Left hindlimb (tissue), 1 donor: ENCODE measurements at regions not wholly inside any gene's neighbourhood (a gene's known extent, or its start where the extent isn't known, plus 50 kb on each side); places are given as distances from the start of the nearest gene placed in this dataset.

Experiments used
- DNase-seq: peaks from one replicate; pipeline ENCODE4 v3.0.0-alpha.2; 2018

DNA sequence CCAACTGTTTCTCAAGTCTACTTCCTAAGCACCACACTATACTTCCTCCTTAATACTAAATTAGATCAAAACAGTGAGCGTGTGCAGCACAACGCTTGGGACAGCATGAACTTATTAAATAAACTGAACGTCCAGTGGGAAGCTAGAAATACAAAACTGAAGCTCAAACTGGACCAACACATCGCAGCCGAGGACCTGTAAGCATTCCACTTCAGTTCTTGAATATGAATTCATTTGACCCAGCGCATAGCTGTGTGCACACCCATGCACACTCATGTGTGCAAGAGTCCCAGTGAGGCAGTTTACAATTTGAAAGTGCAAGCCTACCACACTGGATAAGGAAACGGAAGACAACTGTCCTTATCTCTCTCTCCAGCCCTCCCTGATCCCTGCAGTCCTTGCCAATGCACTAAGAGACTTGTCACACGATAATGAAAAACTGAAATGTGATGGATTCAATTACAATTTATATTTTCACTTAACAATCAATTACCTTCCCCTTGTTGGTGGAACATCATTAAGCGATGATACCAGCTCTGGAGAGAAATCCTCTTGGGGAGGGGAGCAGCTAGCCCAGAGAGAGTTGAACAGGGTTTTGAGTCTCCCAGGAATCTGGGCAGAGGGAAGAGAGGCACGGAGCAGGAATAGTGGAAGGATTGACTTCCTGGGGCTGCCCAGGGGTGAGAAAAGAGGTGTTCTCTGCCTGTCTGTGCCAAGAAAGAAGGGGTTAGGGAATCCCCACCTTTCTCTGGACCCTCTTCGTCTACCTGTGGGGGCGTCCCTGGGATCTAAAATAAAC lies 186.5 kb upstream of the KLHL29 start:
- no peak for DNase-seq

GRCh38 chr2:23199115-23199918 lies 185.7 kb upstream of the KLHL29 start:
- DNase-seq, result no peak

- no peak for DNase-seq
Measured at GRCh38 chr2:23200068-23200786, 184.8 kb upstream of the KLHL29 start.

DNA sequence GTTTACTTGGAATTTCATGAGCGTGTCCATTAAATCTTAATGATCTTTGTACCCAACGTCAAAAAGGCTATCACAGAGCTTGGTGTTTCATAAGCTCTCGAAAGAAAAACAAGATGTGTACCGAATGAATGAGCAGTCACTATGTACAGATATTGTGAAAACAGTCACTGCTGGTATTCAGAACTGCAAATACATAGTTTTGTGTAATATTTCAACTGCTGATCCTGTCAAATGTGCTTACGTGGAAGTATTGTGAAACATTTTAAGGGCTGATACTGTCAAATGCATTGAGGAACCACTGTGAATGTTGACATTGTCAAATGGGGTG lies 184.2 kb upstream of the KLHL29 start:
- DNase-seq, result no peak

- DNase-seq, result no peak
Measured at GRCh38 chr2:23203383-23203782, 181.6 kb upstream of the KLHL29 start.

DNA sequence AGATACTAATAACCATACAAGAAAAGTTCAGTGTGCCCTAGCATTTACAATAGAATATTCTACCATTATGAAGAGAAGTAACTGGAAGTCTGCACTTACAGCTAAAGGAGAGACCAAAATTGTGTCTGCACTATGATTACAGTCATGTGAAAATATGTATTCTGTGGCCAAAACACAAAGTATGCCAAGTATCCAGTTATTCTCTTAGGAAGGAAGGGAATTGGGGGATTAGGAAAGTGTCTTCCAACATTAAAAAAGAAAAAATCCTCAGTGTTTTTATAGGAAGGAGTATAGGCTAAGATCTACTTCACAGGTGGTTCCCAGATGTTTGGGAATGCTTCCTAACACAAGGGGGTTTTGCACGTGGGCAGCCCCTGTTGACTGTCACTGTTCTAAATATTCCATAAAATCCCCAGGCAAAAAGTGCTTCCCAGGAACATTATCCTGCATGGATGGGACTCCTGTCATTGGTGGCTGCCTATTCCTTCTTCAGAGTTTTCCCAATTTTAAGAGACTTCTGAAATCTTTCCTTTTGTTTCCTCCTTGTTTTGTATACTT lies 180.2 kb upstream of the KLHL29 start:
- DNase-seq, result peak; percentile 51

GRCh38 chr2:23206650-23207049 lies 178.3 kb upstream of the KLHL29 start:
- DNase-seq, result no peak

GRCh38 chr2:23207871-23208270 lies 177.1 kb upstream of the KLHL29 start:
- DNase-seq, result no peak

- DNase-seq, result no peak
Measured at GRCh38 chr2:23208339-23208738, 176.6 kb upstream of the KLHL29 start.

DNA sequence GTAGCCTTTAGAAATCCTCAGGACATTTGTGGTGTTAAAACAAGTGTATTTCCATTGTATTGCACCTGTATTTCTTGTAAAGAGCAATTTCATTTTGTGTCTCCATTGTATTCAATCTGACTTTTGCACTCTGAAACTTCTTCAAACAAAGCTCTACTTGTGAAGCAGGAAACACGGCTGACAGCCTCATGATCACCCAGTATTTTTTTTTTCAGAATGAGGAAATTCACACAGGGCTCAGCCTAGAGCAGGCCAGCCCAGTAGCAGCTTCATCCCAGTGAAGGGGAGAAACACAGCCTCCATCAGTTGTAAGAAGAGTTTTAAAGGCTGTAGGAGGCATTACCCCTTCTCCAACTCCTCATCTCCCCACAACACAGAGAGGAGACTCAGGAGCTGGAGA lies 175.9 kb upstream of the KLHL29 start:
- no peak for DNase-seq

DNA sequence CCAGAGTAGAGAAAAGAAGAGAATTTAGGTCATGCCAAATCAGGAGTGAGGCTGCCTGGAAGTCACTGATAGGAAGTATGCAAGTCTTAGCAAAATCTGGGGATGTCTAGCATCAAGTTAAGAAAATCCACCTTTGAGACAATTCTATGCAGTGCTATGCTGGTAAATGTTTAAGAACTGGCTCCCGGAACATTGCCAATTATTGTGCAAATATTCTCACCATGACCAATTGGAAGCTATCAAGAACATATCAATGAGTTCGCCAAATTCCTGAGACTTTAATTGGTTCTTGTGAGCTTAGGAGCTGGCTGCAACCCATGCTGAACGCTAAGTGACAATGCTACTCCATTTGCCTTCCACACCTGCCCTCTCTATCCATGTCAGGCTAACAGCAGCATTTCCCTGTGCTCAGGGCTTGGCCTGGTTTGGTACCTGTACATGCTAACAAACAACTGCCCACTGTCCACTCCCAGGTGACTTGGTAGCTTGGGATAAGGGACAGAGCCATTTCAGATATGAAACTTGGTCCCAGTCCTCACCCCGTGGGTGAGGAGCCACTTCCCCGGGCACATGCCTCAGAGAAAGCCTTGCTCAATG lies 172.9 kb upstream of the KLHL29 start:
- DNase-seq, result no peak

GRCh38 chr2:23213196-23213595 lies 171.8 kb upstream of the KLHL29 start:
- DNase-seq, result no peak

DNA sequence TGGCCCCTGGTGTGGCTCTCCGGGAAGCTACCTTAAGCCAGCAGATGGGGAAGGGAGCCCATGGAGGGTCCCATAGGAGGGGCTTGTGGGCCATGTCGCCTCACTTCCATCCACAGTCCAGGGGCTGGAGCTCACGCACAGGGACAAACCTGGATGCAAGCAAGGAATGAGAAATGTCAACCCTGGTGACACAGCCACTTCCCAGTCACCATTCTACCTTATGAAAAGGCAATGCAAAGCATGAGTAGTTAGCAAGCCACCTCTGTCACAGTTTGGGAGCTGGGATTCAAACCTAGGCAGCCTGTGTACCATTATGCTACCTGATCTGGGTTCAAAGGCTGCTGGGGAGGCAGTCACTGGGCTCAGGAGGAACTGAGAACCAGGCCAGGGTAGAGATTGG lies 170.0 kb upstream of the KLHL29 start:
- no peak for DNase-seq

- no peak for DNase-seq
Measured at GRCh38 chr2:23219666-23220065, 165.3 kb upstream of the KLHL29 start.

DNA sequence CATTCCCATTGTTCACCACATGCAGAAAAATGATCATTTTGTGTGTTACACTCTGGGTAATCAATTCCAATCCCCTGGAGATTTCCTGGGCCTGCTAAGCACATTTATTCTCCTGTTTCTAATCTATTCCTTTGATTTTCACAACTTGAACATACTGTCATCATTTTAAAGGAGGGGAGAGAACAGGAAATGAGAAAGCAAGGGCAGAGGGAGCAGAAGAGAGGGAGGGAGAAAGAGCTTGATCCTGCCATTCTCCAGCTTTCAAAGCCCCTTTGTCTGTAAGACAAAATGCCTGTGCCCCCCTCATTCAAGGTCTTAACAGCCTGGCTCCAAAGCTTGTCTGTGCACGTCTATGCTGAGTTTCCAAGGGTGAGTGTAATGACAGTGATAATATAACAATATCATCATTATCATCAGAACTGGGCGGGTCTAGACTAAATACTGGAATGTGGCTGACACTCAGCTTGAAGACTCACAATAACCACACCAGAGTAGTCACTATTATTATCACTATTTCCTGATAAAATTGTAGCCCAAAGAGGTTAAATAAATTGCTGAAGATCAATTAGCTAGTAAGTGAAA lies 164.4 kb upstream of the KLHL29 start:
- no peak for DNase-seq

DNA sequence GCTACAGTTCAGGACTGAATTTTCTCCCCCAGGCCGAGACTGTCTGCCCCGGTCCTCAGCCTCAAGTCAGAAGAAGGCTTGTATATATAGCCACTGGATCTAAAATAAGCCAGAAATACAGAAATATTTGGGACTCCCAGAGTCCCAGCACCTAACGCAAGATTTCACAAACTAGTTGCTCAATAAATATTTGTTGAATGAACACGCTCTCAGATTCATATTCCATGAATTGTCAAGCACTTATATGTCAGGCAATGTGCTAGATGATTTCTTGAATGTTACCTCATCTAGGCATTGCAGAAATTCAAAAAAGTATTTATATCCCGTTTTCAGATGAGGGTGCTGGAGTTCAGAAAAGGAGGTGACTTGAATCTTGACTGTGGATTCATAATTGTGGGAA lies 163.7 kb upstream of the KLHL29 start:
- DNase-seq, result no peak

DNA sequence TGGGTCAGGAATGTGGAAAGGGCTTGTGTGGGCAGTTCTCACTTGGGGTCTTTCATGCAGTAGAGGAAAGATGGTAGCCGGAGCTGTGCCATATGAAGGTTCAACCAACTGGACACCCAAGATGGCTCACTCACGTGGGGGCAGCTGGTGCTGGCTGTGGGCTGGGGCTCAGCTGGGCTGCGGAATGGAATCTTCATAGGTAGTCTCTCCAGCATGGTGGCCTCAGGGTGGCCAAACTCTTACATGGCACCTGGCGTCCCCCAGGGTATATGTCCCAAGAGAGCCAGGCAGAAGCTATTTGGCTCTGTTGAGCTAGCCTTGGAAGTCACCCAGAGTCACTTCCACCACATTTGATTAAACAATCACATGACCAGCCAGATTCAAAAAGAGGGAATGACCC lies 163.1 kb upstream of the KLHL29 start:
- DNase-seq, result no peak

GRCh38 chr2:23230885-23231284 lies 154.1 kb upstream of the KLHL29 start:
- no peak for DNase-seq

DNA sequence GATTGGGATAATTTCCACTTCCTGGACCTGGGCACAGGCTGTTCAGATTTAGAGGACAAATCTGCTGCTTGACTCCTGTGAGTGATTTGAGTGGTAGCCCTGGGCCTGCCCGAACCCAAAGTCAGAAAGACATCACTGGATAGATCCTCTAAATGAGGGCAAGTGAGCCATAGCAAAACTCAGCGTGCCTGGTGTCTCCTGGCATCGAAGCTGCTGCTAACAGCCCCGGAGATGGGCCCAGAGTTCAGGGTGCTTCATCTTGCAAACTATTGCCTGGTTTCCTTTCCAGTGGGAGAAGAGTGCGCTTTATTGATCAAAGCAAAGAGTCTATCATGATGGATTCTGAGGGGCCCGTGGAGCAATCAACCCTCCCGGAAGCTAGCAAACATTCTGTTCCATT lies 153.1 kb upstream of the KLHL29 start:
- no peak for DNase-seq

GRCh38 chr2:23235292-23235691 lies 149.7 kb upstream of the KLHL29 start:
- DNase-seq, result no peak

GRCh38 chr2:23235736-23236135 lies 149.2 kb upstream of the KLHL29 start:
- DNase-seq, result peak; percentile 37

DNA sequence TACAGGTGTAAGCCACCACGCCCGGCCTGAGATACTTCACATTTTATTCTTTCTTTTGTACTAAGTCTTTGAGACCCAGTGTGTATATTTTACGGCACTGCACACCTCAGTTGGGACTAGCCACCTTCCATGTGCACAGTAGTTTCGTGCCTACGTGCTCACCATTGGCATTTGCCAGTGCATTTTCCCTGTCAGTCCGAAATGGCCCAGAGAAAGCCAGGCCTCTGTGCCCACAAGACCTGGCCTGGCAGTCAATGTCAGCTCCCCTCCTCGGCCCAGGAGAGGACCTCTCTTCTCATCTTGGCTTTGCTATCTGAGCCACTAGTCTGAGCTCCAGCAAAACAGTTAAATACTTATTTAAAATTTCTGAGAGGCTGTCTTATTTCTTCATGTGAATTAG lies 147.8 kb upstream of the KLHL29 start:
- no peak for DNase-seq
